ENCODE measurements at regions not wholly inside any gene's neighbourhood (a gene's known extent, or its start where the extent isn't known, plus 50 kb on each side); places are given as distances from the start of the nearest gene placed in this dataset.
A peak's percentile ranks its signal among the peaks of the same experiment; 100 is the strongest.

GRCh38 chr19:30672926-30673325 lies 300.7 kb downstream of the ZNF536 start:
- DNase-seq, result no peak

DNA sequence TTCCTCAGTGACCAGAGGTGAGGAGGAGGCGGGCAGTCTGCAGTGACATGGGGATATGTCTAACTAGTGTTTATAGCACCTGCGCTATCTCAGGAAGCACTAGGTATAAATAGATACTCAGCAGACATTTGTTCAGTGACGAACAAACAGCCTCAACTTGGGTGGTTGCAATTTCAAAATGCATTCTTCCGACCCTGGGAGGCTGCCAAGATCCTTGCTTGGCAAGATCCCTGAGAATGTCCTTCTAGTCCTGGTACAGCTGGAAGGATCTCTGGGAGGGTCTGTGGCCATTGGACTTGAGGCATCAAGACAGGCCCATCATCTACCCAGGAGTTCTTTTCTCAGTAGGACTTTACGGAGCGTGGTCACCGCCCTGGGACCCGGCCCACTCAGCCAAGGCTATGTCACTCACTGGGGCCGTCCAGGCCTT lies 299.5 kb downstream of the ZNF536 start:
- no peak for DNase-seq

- DNase-seq, result no peak
Measured at GRCh38 chr19:30671367-30671619, 299.1 kb downstream of the ZNF536 start.

- DNase-seq, result no peak
Measured at GRCh38 chr19:30670562-30671366, 298.6 kb downstream of the ZNF536 start.

DNA sequence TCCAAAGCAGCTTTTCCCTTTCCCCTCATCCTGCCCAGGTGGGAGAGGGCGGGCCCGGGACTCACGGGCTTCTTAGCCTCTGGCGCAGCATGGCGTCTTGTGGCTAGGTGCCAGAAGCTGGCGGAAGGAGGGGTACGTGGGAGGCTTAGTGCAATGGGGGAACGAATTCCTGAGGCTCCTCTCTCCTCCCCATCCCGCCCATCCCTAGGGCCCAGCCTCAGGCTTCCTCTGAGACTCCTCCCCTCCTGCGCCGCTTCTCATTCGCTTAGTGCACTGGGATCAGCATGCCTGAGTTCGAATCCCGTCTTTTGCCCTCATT lies 297.8 kb downstream of the ZNF536 start:
- DNase-seq, result no peak

- peak; percentile 51 for DNase-seq
Measured at GRCh38 chr19:30669329-30670010, 297.3 kb downstream of the ZNF536 start.

- no peak for DNase-seq
Measured at GRCh38 chr19:30668521-30669155, 296.5 kb downstream of the ZNF536 start.

DNA sequence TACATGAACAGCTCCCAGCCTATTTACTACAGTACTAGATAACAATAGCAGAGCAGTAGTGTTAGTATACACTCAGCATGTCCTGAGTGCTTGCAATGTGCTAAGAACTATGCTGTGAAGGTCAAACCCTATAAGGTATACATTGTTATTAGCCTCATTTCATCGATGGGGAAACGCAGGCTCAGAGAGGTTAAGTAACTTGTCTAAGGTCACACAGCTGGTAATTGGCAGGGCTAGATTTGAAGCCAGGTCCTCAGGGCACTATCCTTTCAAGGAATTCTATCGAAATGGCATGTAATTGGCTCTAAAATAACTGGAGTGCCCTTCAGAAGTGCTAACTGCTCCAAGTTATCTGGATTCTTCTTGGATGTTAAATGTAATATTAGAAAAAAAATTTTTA lies 295.6 kb downstream of the ZNF536 start:
- no peak for DNase-seq

GRCh38 chr19:30667227-30667626 lies 295.0 kb downstream of the ZNF536 start:
- DNase-seq, result no peak

GRCh38 chr19:30666301-30666803 lies 294.2 kb downstream of the ZNF536 start:
- DNase-seq, result peak; percentile 44

GRCh38 chr19:30665449-30665848 lies 293.3 kb downstream of the ZNF536 start:
- DNase-seq, result no peak

DNA sequence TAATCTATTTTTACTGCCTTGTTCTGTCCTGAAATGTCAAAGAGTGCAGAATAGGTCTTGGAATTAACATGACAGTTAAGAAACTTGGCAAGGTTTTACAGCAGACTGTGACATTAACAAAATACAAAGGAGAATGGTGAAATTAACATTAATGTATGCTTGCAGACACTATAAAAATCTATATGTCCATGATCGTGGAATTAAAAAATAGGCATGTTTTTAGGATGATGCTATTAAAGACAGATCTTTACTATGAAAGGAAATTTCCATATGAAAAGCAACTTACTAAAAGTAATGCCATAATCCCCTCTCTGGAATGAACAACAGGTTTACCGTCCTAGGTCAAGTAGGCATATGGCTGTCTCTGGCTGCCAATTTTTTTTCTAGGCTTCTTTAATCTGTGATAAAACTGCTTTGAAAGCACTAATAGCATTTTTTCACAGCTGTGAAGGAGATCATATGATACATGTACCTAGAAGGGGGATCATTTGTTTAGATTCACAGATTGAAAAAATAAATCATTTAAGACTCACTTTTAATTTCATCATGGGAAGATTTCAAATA lies 291.5 kb downstream of the ZNF536 start:
- DNase-seq, result no peak

- DNase-seq, result no peak
Measured at GRCh38 chr19:30662211-30662861, 290.2 kb downstream of the ZNF536 start.

DNA sequence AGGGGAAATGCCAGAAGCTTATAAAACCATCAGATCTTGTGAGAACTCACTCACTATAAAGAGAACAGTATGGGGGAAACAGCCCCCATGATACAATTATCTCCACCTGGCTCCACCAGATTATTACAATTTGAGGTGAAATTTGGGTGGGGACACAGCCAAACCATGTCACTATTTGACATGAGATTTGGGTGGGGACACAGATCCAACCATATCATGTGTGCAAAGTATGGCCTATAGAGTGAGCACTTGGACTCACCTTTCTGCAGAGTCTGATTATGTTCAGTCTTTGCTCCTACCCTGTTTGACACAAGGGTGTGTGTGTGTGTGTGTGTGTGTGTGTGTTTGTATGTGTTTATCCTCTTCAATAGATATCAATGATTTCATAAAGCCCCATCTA lies 287.5 kb downstream of the ZNF536 start:
- no peak for DNase-seq

DNA sequence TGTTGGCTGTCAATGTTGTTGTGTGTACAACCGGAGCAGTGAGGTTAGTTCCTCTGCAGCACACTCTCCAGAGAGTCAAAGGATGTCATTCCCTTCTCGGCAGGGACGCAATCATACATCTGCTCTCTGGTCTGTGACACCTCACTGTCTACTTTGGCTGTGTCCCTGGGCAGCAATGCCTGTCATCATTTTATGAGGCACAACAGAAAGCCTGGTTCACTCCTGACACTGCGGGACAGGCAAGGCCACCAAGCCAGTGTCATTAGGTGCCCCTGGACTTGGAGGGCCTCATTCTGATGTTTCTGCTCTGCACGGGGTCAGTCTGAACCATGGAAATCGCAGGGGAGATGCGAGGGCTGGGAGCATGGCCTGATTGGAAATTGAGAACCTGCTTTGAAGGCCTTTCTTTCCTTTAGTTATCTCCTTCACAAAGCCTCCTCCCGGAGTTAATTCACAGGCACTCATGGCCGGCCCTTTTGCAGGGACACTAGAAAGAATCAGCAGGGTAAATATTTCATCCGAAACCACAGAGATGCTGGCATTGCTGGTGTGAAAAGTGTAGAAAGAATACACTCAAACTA lies 284.4 kb downstream of the ZNF536 start:
- DNase-seq, result no peak

GRCh38 chr19:30653646-30654386 lies 281.6 kb downstream of the ZNF536 start:
- DNase-seq, result no peak

DNA sequence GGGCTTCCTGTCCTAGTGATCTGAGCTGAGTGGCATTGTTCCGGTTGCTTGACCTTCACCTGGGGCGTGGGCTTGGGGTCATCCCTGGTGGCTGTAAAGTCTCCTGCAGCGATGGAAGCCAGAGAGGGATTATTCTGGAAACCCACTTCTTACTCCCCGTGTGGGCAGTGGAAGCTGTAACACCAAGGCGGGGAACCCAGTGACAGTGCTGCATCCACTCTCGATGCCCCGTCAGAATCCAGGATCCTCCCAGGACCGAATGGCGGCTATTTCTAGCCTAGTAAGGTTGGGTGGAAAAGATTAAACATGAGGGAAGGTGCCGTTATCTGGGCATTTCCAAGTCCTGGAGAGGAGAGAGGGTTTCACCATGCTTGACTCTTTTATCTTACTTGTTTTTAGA lies 280.6 kb downstream of the ZNF536 start:
- no peak for DNase-seq

DNA sequence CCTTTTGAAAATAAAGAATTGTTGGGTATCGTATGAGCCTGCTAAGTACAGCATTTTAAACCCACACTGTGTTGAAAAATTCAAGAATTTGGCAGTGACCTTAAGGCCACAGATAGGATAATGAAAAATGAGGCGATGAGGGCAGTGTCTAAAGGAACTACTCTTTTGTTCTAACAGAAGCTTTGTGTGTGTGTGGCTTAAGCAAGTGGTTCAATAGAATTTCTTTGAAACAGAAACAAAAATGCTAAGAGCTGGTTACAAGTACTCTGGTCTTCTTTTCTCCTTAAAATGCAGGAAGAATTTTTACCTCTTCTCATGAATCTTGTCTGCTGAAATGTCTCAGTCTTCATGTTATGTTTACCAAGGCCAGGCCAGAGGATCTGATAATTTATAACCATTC lies 279.5 kb downstream of the ZNF536 start:
- no peak for DNase-seq

DNA sequence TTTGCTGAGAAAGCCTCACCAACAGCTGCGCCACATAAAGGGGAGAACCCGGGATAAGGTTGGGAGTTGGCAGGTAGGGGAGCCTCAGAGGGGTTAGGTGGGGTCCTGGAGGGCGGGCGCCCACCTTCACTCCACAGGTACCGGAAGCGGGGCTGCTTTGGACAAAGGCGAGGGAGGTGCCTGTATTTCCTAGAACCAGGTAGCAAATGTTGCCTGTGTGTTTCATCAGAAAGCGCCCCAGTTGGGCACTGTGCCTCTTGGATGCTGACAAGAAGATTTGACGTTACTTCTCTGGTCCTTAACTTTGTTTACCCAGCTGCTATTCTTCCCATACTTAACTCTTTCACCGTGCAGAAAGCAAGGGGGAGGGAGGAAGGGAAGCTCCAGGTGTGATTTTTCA lies 278.9 kb downstream of the ZNF536 start:
- no peak for DNase-seq

- DNase-seq, result no peak
Measured at GRCh38 chr19:30649934-30650614, 277.9 kb downstream of the ZNF536 start.

Measured in activated T-cell treated with anti-CD3 and anti-CD28 coated beads, Interleukin-2, amount 50 U/mL, for 1 hour (primary cell).